ENCODE measurements at regions not wholly inside any gene's neighbourhood (a gene's known extent, or its start where the extent isn't known, plus 50 kb on each side); places are given as distances from the start of the nearest gene placed in this dataset.
A peak's percentile ranks its signal among the peaks of the same experiment; 100 is the strongest.
"Not testable (repeated sequence)": the region's sequence is repeated elsewhere in the genome, so short reads cannot be mapped to it uniquely, and the experiment has no call there.

DNA sequence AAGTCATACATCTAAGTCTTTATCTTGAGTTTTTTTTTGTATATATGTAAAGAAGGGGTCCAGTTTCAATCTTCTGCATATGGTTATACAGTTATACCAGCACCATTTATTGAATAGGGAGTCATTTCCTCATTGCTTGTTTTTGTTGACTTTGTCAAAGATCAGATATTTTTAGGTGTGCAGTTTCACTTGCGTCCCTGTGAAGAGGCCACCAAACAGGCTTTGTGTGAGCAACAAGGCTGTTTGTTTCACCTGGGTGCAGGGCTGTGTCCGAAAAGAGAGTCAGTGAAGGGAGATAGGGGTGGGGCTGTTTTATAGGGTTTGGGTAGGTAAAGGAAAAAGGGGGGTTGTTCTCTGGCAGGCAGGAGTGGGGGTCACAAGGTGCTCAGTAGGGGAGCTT is 663.2 kb upstream of the BCHE start:
- DNase-seq = not testable (repeated sequence)

GRCh38 chr3:166499636-166500035 is 662.4 kb upstream of the BCHE start:
- no peak for DNase-seq

DNA sequence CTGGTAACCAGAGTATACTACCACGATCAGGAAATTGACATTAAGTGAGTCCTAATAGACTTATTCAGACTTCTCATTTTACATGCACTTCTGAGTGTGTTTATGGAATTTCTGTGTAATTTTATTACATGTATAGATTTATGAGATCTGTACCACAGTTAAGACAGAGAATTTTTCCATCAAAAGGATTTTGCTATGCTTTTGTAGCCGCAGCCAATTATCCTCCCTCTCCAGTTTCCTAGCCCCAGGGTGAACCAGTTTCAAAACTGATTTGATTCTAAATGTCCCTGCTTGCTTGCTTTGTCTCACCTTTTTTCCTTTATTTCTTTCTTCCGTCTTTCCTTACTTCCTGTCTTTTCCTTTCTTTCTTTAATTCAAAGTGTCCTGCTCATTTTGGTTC is 661.2 kb upstream of the BCHE start:
- no peak for DNase-seq

GRCh38 chr3:166489826-166490225 is 652.6 kb upstream of the BCHE start:
- DNase-seq = no peak

GRCh38 chr3:166488977-166489672 is 651.9 kb upstream of the BCHE start:
- no peak for DNase-seq

DNA sequence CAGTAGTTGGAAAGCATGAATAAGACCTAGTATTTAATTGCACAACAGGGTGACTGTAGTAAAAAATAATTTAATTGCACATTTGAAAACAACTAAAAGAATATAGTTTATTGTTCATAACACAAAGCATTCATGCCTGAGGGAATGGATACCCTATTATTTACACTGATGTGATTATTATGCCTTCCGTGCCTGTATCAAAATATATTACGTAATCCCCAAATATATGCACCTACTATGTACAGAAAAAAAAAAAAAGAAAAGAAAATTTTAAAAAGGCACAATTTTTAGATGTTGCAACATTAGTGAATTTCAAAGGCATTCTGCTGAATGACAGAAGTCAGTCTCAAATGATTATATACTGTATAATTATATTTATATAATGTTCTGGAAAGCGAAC is 647.2 kb upstream of the BCHE start:
- no peak for DNase-seq

DNA sequence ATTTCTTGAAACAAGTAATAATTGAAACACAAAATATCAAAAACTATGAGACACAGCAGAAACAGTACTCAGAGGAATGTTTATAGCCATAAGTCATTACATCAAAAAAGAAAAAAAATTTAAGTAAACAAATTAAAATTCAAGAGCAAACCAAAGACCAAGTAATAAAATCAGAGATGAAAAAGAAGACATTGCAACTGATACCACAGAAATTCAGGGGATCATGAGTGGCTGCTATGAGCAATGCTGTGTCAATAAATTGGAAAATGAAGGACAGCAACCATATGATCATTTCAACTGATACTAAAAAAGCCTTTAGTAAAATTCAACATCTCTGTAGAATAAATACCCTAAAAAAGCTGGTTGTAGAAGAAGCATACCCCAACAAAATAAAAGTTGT is 644.1 kb upstream of the BCHE start:
- DNase-seq = no peak

DNA sequence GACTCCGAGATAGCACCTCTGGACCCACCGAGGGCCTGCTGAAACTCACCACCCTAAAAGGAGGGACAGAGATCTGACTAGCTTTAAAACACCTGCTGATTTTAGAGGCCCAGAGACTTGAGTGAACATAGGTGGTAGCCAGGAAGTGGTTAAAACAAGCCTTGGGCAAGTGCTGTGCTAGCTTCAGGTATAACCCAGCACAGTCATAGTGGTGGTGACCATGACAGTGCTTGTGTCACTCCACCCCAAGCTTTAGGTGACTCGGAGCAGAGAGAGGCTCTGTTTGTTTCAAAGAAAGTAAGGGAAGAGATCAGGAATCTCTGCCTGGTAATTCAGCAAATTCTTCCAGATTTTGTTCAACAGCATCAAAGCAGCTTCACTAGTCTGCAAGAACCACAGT is 641.1 kb upstream of the BCHE start:
- DNase-seq = no peak

GRCh38 chr3:166473501-166473900 is 636.3 kb upstream of the BCHE start:
- no peak for DNase-seq

DNA sequence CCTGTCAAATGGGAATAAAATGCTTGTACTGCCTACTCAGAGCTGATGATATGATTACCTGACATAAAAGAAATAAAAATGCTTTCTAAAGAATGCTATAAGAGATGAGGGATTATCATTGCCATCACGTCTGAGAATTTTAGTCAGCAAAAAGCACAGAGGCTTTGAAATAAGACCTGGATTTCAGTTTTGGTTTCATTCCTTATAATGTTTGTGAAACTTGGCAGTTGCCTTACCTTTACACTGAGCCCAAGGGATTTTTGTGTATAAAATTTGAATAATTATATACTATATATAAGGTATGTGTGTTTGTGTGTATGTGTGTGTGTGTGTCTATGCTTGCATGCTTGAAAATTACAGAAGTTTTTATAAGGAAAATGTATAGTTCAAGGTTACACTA is 634.8 kb upstream of the BCHE start:
- DNase-seq = no peak

GRCh38 chr3:166471074-166471767 is 634.0 kb upstream of the BCHE start:
- DNase-seq = no peak

DNA sequence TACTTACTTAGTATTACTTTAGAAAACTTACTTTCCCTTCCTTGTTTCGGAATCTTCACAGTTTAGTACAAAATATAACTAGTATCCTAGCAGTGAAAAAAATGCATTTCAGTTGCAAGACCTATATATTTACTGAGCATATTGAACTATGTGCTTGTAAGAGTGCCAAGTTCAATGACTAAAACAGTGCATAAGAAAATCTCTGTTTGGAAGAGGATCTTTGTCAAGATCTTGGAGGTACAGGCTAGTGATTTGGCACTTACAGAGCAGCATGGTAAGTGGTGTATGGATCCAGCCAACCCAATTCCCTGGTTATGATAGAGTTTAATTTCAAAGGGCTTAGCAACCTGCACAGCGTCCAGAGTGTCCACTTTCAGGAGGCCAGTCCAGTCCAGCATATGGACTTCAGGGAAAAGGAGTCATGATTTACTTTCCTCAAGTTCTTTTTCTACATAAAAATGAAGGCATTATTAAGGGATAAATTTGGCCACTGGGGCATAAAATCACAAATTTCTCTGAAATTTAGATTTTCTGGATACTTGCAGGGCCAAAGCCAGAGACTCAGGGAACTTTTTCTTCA is 625.8 kb upstream of the BCHE start:
- peak; percentile 42 for DNase-seq

GRCh38 chr3:166461626-166462025 is 624.4 kb upstream of the BCHE start:
- no peak for DNase-seq

DNA sequence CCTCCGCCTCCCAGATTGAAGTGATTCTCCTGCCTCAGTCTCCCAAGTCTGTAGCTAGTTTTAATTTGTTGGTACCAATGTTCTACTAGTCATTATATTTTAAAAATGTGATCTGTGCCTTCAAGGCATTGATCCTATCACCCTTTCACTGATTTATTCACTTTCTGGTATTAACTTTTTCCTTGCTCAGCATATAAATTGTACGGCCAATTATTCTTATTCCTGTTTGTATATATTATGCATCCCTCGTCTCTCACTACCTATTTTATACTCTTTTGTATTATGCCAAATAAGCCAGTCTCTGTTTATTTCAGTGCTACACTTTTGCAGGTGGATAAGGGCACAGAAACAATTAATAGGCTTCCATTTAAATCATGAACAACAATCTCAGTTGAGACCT is 620.2 kb upstream of the BCHE start:
- DNase-seq = no peak

DNA sequence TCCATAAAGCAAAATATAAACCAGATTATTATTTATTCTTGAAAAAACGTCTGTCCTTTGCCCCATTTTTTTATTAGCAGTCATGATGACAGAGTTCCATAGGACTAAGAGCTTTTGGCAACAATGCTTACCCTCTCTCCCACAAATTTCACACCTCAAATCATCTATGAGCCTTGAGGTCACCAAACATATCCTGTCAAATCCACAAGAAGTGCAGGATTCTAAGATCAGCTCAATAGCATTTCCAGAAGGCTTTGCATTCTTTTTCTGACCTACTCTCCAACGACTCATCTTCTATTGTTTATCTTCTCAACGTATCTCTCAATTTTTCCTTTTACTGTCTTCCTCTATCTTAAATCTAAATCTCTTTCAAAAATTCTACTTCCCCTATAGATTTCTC is 619.1 kb upstream of the BCHE start:
- no peak for DNase-seq

GRCh38 chr3:166455744-166456143 is 618.5 kb upstream of the BCHE start:
- DNase-seq = no peak

- no peak for DNase-seq
Measured at GRCh38 chr3:166453478-166453877, 616.3 kb upstream of the BCHE start.

DNA sequence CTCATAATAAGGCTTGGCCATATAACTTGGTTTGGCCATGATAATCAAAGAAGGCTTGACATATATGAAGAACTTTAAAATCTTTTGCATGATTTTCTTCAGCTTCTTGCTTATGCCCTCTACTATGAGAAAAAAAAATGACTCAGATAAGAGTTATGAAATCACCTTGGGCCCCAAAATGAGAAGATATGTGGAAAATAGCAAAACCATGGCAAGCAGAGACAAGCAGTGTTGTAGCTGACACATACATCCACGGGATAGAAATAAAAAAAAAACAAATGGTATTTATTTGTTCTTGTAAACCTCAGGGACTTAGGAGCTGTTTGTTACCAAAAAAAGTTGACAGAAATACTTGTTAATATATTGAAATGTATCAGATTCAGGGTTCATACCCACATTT is 614.8 kb upstream of the BCHE start:
- DNase-seq = no peak

GRCh38 chr3:166447513-166447912 is 610.3 kb upstream of the BCHE start:
- no peak for DNase-seq

DNA sequence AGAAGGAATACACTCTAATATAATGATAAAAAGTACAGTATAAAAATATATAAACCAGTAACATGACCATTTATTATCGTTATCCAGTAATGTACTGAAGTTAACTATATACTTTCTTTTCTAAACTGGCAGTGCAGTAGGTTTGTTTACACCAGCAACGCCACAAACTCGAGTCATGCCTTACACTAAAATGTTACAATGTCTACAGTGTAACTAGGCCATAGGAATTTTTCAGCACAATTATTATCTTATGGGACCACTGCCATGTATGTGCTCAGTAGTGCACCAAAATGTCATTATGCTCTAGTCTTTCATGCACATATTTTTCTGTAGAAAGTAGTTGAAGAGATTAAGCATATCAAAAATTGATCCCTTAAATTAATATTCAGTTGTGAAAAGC is 609.8 kb upstream of the BCHE start:
- no peak for DNase-seq

GRCh38 chr3:166446291-166446690 is 609.1 kb upstream of the BCHE start:
- no peak for DNase-seq

DNA sequence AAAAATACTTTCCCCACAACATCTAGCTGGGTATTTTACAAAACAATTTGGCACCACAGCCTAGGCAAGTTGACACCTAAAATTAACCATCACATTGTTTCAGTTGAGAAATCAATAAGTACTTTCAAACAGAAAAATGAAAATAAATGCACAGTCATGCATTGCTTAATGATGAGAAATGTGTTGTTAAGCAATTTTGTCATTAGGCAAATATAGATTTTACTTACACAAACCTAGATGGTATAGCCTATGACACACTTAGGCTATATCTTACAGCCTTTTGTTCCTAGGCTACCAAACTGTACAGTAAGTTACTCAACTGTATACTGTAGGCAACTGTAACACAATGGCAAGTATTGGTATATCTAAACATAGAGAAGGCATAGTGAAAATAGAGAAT is 608.6 kb upstream of the BCHE start:
- DNase-seq = no peak

- no peak for DNase-seq
Measured at GRCh38 chr3:166444756-166445155, 607.5 kb upstream of the BCHE start.

DNA sequence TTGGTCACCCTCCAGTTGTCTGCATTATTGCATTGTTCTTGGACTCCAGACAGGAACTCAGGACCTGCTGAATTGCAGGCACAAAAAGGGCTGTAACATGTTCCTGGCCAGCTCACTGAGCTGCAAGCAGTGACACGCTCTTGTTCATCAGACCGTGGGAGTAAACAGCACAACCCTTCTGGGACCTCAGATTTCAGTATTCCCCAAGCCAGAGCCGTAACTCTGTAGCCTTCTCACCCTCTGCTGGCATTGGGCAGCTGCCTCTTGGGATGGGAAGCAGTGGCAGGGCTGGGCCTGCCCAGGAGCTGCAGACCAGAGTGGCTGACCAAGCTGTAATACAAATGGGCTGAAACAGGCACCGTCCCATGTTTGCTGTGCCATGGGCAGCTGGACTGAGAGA is 607.1 kb upstream of the BCHE start:
- DNase-seq = no peak
